Stimulated activated naive CD8-positive, alpha-beta T cell treated with anti-CD3 and anti-CD28 coated beads, Interleukin-15, Interleukin-2, amounts not matched to agents 100 U/mL and 50 U/mL, for 24 hours (primary cell): ENCODE measurements at regions not wholly inside any gene's neighbourhood (a gene's known extent, or its start where the extent isn't known, plus 50 kb on each side); places are given as distances from the start of the nearest gene placed in this dataset.
"Not testable (repeated sequence)": the region's sequence is repeated elsewhere in the genome, so short reads cannot be mapped to it uniquely, and the experiment has no call there.

Experiments used
- ATAC-seq: fragments of 150-1000 bp; cut with Tn5 transposase; one replicate; pipeline ENCODE4 v1.10.0; 2021
- DNase-seq: peaks from one replicate; pipeline ENCODE4 v3.0.0; 2021

- no peak for ATAC-seq
- no peak for DNase-seq
Observed at GRCh38 chr2:239831861-239832489, 193.2 kb downstream of the NDUFA10 start.

GRCh38 chr2:239831001-239831731 is 194.0 kb downstream of the NDUFA10 start:
- DNase-seq (no peak), ATAC-seq (no peak)

GRCh38 chr2:239830121-239831000 is 194.8 kb downstream of the NDUFA10 start:
- ATAC-seq = no peak
- DNase-seq = no peak

GRCh38 chr2:239829326-239829725 is 195.8 kb downstream of the NDUFA10 start:
- DNase-seq (no peak), ATAC-seq (no peak)

GRCh38 chr2:239828973-239829275 is 196.2 kb downstream of the NDUFA10 start:
- not testable (repeated sequence) for DNase-seq, ATAC-seq

- DNase-seq (no peak), ATAC-seq (no peak)
Observed at GRCh38 chr2:239828192-239828972, 196.8 kb downstream of the NDUFA10 start.

- DNase-seq (no peak), ATAC-seq (no peak)
Observed at GRCh38 chr2:239827523-239827890, 197.6 kb downstream of the NDUFA10 start.

GRCh38 chr2:239826786-239827522 is 198.2 kb downstream of the NDUFA10 start:
- DNase-seq (no peak), ATAC-seq (no peak)

- no peak for DNase-seq
- ATAC-seq = no peak
Observed at GRCh38 chr2:239826376-239826775, 198.8 kb downstream of the NDUFA10 start.

GRCh38 chr2:239825705-239825979 is 199.5 kb downstream of the NDUFA10 start:
- DNase-seq (no peak), ATAC-seq (no peak)

GRCh38 chr2:239824866-239825704 is 200.1 kb downstream of the NDUFA10 start:
- DNase-seq = no peak
- ATAC-seq = no peak

- no peak for DNase-seq
- ATAC-seq = no peak
Observed at GRCh38 chr2:239824046-239824694, 201.0 kb downstream of the NDUFA10 start.

- DNase-seq = peak; percentile 5
- ATAC-seq = peak; percentile 33
Observed at GRCh38 chr2:239822146-239822831, 202.9 kb downstream of the NDUFA10 start.

- DNase-seq (no peak), ATAC-seq (no peak)
Observed at GRCh38 chr2:239821694-239822075, 203.5 kb downstream of the NDUFA10 start.

GRCh38 chr2:239820836-239821693 is 204.1 kb downstream of the NDUFA10 start:
- ATAC-seq (no peak), DNase-seq (no peak)

GRCh38 chr2:239819974-239820555 is 205.1 kb downstream of the NDUFA10 start:
- DNase-seq (no peak), ATAC-seq (no peak)

- DNase-seq (no peak), ATAC-seq (no peak)
Observed at GRCh38 chr2:239819091-239819973, 205.8 kb downstream of the NDUFA10 start.
